Small intestine (tissue), 7 donors: ENCODE measurements at regions not wholly inside any gene's neighbourhood (a gene's known extent, or its start where the extent isn't known, plus 50 kb on each side); places are given as distances from the start of the nearest gene placed in this dataset.
"Not testable (repeated sequence)": the region's sequence is repeated elsewhere in the genome, so short reads cannot be mapped to it uniquely, and the experiment has no call there.

Experiments
- DNase-seq, 2 donors: peaks; one replicate each; pipeline versions ENCODE4 v3.0.0 to v3.0.0-alpha.2; 2013
- FAIRE-seq: peaks from 2 replicates; lab custom pipeline; 2012; peaks lifted over from hg19 to GRCh38; lab: Jason Lieb, UNC
- H3K27ac ChIP-seq, 3 donors: one replicate each; pipeline ENCODE4 v1.5.1; 2013; ENCODE audit warnings: low read length in 2 of 3, mild to moderate bottlenecking in 2 of 3, control low read depth in 1 of 3, inconsistent platforms in 1 of 3, low read depth in 1 of 3, moderate library complexity in 1 of 3
- H3K27me3 ChIP-seq, 3 donors: one replicate each; pipeline ENCODE4 v1.6.1; 2013; ENCODE audit warnings: low read length in 3 of 3, inconsistent platforms in 1 of 3; ENCODE audit not compliant: control insufficient read depth in 3 of 3, insufficient read depth in 3 of 3
- H3K36me3 ChIP-seq, 3 donors: one replicate each; pipeline ENCODE4 v1.6.1; 2013; ENCODE audit warnings: low read length in 3 of 3, inconsistent platforms in 1 of 3, low read depth in 1 of 3, mild to moderate bottlenecking in 1 of 3, moderate library complexity in 1 of 3; ENCODE audit not compliant: control insufficient read depth in 3 of 3, insufficient read depth in 2 of 3
- H3K4me1 ChIP-seq, 3 donors: one replicate each; pipeline ENCODE4 v1.6.1; 2013; ENCODE audit warnings: low read length in 2 of 3, inconsistent platforms in 1 of 3, low read depth in 1 of 3, mild to moderate bottlenecking in 1 of 3, moderate library complexity in 1 of 3; ENCODE audit not compliant: control insufficient read depth in 3 of 3, insufficient read depth in 2 of 3
- H3K4me3 ChIP-seq, 3 donors: one replicate each; pipeline ENCODE4 v1.5.1; 2013; ENCODE audit warnings: low read length in 3 of 3, control low read depth in 1 of 3, inconsistent platforms in 1 of 3, low read depth in 1 of 3, mild to moderate bottlenecking in 1 of 3, moderate library complexity in 1 of 3
- H3K9me3 ChIP-seq, 2 donors: one replicate each; pipeline ENCODE4 v1.6.1; 2013; ENCODE audit warnings: low read depth in 1 of 2, low read length in 1 of 2; ENCODE audit not compliant: control insufficient read depth in 2 of 2, insufficient read depth in 1 of 2
- WGBS, 3 donors: extraction: QIAGEN DNeasy Blood & Tissue Kit; methylation state at CpG; one replicate each; pipeline ENCODE4 v1.1.7; 2013; 5-methylcytosine and 5-hydroxymethylcytosine counted together
- donor health status: healthy with polysubstance abuse.
- donor health status: control.
- donor health status: control.
- donor health status: Bipolar disorder and iron deficiency.
- donor health status: healthy.

DNA sequence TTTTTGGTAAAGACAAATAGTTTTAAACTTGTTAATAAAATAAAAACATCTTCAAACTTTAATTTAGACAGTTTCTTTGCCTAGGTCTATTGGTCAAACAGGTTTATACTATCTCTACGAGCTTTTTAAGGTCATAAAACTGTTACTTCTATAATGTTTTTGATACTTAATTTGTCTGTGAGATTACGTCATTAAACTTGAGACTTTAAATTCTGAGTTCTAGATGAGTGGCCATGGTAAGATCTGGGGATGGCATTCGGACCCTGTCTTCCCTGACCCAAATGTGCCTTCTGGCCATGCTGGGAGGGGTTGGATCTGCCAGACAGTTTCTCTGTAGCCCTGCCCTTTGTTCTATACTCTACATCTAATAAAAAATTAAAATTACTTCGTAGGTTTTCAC lies 497.8 kb downstream of the TMEM135 start:
- H3K27me3 ChIP-seq, result no peaks in the 10 kb centered on the region
- H3K4me1 ChIP-seq, result no peaks in the 10 kb centered on the region
- no peak for DNase-seq
- no peak for FAIRE-seq
- H3K36me3 ChIP-seq, result no peaks in the 10 kb centered on the region
- H3K4me3 ChIP-seq, result no peak overlapping the region
- 49 to 71% (median 51%) methylated on average over 4 of the region's 4 CpGs for WGBS, 3 donors
- H3K27ac ChIP-seq, result no peak overlapping the region
- no peaks in the 10 kb centered on the region for H3K9me3 ChIP-seq

DNA sequence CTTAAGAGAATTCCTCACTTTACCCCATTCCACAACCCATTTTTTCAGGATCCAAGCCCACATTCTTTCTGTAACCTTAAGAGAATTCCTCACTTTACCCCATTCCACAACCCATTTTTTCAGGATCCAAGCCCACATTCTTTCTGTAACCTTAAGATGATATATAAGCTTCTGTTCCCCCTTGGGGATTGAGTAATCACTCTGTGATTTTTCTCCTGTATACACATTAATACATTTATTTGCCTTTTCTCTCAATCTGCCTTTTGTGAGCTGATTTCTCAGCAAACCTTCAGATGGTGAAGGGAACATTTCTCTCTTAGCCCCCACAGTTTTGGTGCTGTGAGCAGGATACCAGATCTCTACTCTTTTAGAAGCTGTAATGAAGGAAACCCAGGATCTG lies 494.1 kb downstream of the TMEM135 start:
- not testable (repeated sequence) for DNase-seq, H3K36me3 ChIP-seq, H3K4me1 ChIP-seq, FAIRE-seq, H3K4me3 ChIP-seq, H3K9me3 ChIP-seq, H3K27ac ChIP-seq, H3K27me3 ChIP-seq

GRCh38 chr11:87529486-87529885 lies 491.8 kb downstream of the TMEM135 start:
- Histone ChIP-seq H3K4me3 (no peak overlapping the region), H3K27me3 (no peaks in the 10 kb centered on the region), H3K36me3 (no peaks in the 10 kb centered on the region), H3K4me1 (no peaks in the 10 kb centered on the region), H3K9me3 (peaks cover 0 to 10% of the 10 kb centered on the region in 2 donors), H3K27ac (no peak overlapping the region)
- 74 to 90% (median 85%) methylated on average over 1 of the region's 1 CpG for whole genome bisulfite sequencing, 3 donors
- no peak for FAIRE-seq
- DNase-seq, result no peak

GRCh38 chr11:87528752-87529151 lies 491.0 kb downstream of the TMEM135 start:
- Histone ChIP-seq H3K9me3 (peaks cover 0 to 10% of the 10 kb centered on the region in 2 donors), H3K4me1 (no peaks in the 10 kb centered on the region), H3K4me3 (no peak overlapping the region), H3K36me3 (no peaks in the 10 kb centered on the region), H3K27me3 (no peaks in the 10 kb centered on the region), H3K27ac (no peak overlapping the region)
- FAIRE-seq (no peak), DNase-seq (no peak)
- 62 to 96% (median 84%) methylated on average over 2 to 3 of the region's 3 CpGs for WGBS, 3 donors

DNA sequence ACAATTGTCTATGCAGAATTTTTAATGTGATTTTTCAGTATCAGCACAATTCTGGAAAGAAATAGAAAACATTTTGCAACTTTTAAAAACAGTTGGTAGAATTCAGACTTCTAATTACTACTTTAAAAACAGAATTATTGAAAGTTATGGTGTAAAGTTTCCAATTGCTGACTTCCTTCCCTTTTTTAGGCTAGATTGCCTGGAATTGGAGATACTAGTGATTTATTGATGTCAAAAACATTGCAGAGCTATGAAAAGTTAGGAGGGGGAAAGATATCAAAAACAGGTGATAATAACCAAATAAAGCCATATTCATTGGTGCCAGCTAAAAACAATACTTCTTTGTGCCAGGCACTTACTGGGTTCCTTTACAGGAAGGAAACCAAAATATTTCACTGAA lies 485.5 kb downstream of the TMEM135 start:
- no peak overlapping the region for H3K27ac ChIP-seq

GRCh38 chr11:87518266-87518665 lies 480.5 kb downstream of the TMEM135 start:
- FAIRE-seq, result no peak
- Histone ChIP-seq H3K27me3 (no peaks in the 10 kb centered on the region), H3K36me3 (no peaks in the 10 kb centered on the region), H3K9me3 (no peaks in the 10 kb centered on the region), H3K4me1 (no peaks in the 10 kb centered on the region), H3K4me3 (no peak overlapping the region), H3K27ac (no peak overlapping the region)
- 67 to 80% (median 71%) methylated on average over 1 of the region's 1 CpG for WGBS, 3 donors
- DNase-seq, result no peak

More for the DNA sequence above, 485.5 kb downstream of the TMEM135 start:
- Histone ChIP-seq H3K9me3 (peaks cover 0 to 2% of the 10 kb centered on the region in 2 donors), H3K4me1 (no peaks in the 10 kb centered on the region), H3K36me3 (no peaks in the 10 kb centered on the region), H3K4me3 (no peak overlapping the region), H3K27me3 (no peaks in the 10 kb centered on the region)
- FAIRE-seq, result no peak
- DNase-seq, result no peak

- H3K27ac ChIP-seq, result no peak overlapping the region
- no peaks in the 10 kb centered on the region for H3K9me3 ChIP-seq
- no peak overlapping the region for H3K4me3 ChIP-seq
- H3K36me3 ChIP-seq, result no peaks in the 10 kb centered on the region
- FAIRE-seq (no peak), DNase-seq (no peak)
- no peaks in the 10 kb centered on the region for H3K4me1 ChIP-seq
- H3K27me3 ChIP-seq, result no peaks in the 10 kb centered on the region
Measured at GRCh38 chr11:87517351-87517750, 479.6 kb downstream of the TMEM135 start.

- H3K27me3 ChIP-seq, H3K27ac ChIP-seq, FAIRE-seq, H3K36me3 ChIP-seq, H3K4me1 ChIP-seq, H3K4me3 ChIP-seq, H3K9me3 ChIP-seq, DNase-seq: not testable (repeated sequence)
- WGBS, 3 donors, result 3 to 30% (median 23%) methylated on average over 2 of the region's 2 CpGs
Measured at GRCh38 chr11:87507722-87508121, 470.0 kb downstream of the TMEM135 start.

GRCh38 chr11:87506946-87507345 lies 469.2 kb downstream of the TMEM135 start:
- WGBS, 3 donors, result 57 to 76% (median 60%) methylated on average over 6 of the region's 6 CpGs
- not testable (repeated sequence) for DNase-seq, H3K36me3 ChIP-seq, H3K9me3 ChIP-seq, FAIRE-seq, H3K4me1 ChIP-seq, H3K27me3 ChIP-seq, H3K27ac ChIP-seq, H3K4me3 ChIP-seq
